KMS-11 (cell line): ENCODE measurements at regions not wholly inside any gene's neighbourhood (a gene's known extent, or its start where the extent isn't known, plus 50 kb on each side); places are given as distances from the start of the nearest gene placed in this dataset.

Source experiments
- H2AFZ ChIP-seq: fragments of 200-600 bp; sonication (generic); 2 replicates; pipeline ENCODE4 v1.6.1; 2016; ENCODE audit warnings: antibody characterized with exemption, mixed run types, low read depth
- H3K27ac ChIP-seq: fragments of 200-600 bp; sonication (generic); 2 replicates; pipeline ENCODE4 v1.6.1; 2016; ENCODE audit warnings: mild to moderate bottlenecking, mixed run types
- H3K27me3 ChIP-seq: fragments of 200-600 bp; sonication (generic); 2 replicates; pipeline ENCODE4 v1.6.1; 2017; ENCODE audit warnings: mild to moderate bottlenecking, low read depth, mixed run types, moderate library complexity; ENCODE audit not compliant: insufficient read depth
- H3K36me3 ChIP-seq: fragments of 200-600 bp; sonication (generic); 2 replicates; pipeline ENCODE4 v1.6.1; 2017; ENCODE audit warnings: mild to moderate bottlenecking, mixed run types; ENCODE audit not compliant: insufficient read depth
- H3K4me1 ChIP-seq: fragments of 200-600 bp; sonication (generic); 2 replicates; pipeline ENCODE4 v1.6.1; 2016; ENCODE audit warnings: mild to moderate bottlenecking, low read depth, mixed run types; ENCODE audit not compliant: poor library complexity, severe bottlenecking
- H3K4me2 ChIP-seq: fragments of 200-600 bp; sonication (generic); 2 replicates; pipeline ENCODE4 v1.7.0; 2016; ENCODE audit warnings: mild to moderate bottlenecking, mixed run types
- H3K4me3 ChIP-seq: fragments of 200-600 bp; sonication (generic); IDR thresholded peaks from 2 replicates; pipeline ENCODE4 v1.6.1; 2017; ENCODE audit warnings: low read depth, low read length, mixed read lengths; ENCODE audit not compliant: insufficient read depth
- H3K79me2 ChIP-seq: fragments of 200-600 bp; sonication (generic); 2 replicates; pipeline ENCODE4 v1.6.1; 2016; ENCODE audit warnings: low read depth, mixed run types; ENCODE audit not compliant: insufficient read depth
- H3K9ac ChIP-seq: fragments of 200-600 bp; sonication (generic); 2 replicates; pipeline ENCODE4 v1.6.1; 2016; ENCODE audit warnings: mild to moderate bottlenecking, mixed run types
- H4K20me1 ChIP-seq: fragments of 200-600 bp; sonication (generic); 2 replicates; pipeline ENCODE4 v1.6.1; 2016; ENCODE audit warnings: mild to moderate bottlenecking, mixed run types; ENCODE audit not compliant: insufficient read depth
- TF ChIP-seq, protein P1 (sequence below): fragments of 200-600 bp; sonication (generic); conservative IDR thresholded peaks from 2 replicates; pipeline ENCODE4 v1.6.1; 2017; ENCODE audit warnings: low read depth, mild to moderate bottlenecking, antibody characterized with exemption, low read length, moderate library complexity, mixed read lengths

DNA sequence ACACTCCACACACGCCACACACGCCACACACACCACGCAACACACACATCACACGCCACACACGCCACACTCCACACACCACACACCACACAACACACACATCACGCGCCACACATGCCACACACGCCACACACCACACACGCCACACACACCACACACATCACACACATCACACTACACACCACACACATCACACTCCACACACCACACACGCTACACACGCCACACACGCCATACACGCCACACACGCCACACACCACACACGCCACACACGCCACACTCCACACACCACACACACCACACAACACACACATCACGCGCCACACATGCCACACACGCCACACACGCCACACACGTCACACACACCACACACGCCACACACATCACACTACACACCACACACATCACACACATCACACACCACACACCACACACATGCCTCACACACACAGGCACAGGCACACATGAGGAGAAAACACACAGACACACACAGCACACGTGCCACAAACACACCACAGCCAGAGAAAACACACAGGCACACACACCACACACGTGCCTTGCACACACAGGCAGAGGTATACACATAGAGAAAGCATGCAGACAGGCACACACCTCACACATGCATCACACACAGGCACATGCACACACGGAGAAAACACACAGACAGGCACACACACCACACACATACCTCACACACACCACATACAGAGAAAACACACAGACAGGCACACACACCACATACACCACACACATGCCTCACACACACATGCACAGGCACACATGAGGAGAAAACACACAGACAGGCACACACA, 241.5 kb upstream of the MYT1L start:
- H3K27me3 ChIP-seq = no peaks in the 10 kb centered on the region
- TF ChIP-seq, protein P1, sequence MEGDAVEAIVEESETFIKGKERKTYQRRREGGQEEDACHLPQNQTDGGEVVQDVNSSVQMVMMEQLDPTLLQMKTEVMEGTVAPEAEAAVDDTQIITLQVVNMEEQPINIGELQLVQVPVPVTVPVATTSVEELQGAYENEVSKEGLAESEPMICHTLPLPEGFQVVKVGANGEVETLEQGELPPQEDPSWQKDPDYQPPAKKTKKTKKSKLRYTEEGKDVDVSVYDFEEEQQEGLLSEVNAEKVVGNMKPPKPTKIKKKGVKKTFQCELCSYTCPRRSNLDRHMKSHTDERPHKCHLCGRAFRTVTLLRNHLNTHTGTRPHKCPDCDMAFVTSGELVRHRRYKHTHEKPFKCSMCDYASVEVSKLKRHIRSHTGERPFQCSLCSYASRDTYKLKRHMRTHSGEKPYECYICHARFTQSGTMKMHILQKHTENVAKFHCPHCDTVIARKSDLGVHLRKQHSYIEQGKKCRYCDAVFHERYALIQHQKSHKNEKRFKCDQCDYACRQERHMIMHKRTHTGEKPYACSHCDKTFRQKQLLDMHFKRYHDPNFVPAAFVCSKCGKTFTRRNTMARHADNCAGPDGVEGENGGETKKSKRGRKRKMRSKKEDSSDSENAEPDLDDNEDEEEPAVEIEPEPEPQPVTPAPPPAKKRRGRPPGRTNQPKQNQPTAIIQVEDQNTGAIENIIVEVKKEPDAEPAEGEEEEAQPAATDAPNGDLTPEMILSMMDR = no peak
- no peaks in the 10 kb centered on the region for H3K79me2 ChIP-seq
- no peak overlapping the region for H3K27ac ChIP-seq
- H3K4me2 ChIP-seq = no peak overlapping the region
- H3K36me3 ChIP-seq = no peaks in the 10 kb centered on the region
- no peak overlapping the region for H2AFZ ChIP-seq
- H3K4me3 ChIP-seq = no peak overlapping the region
- no peak overlapping the region for H3K9ac ChIP-seq
- no peaks in the 10 kb centered on the region for H4K20me1 ChIP-seq
- H3K4me1 ChIP-seq = no peaks in the 10 kb centered on the region

GRCh38 chr2:2571301-2572150, 240.5 kb upstream of the MYT1L start:
- TF ChIP-seq, protein P1 = no peak
- Histone ChIP-seq H3K36me3 (no peaks in the 10 kb centered on the region), H3K4me3 (no peak overlapping the region), H3K27ac (no peak overlapping the region), H3K79me2 (no peaks in the 10 kb centered on the region), H3K4me2 (no peak overlapping the region), H2AFZ (no peak overlapping the region), H4K20me1 (no peaks in the 10 kb centered on the region), H3K4me1 (no peaks in the 10 kb centered on the region), H3K27me3 (no peaks in the 10 kb centered on the region), H3K9ac (no peak overlapping the region)

DNA sequence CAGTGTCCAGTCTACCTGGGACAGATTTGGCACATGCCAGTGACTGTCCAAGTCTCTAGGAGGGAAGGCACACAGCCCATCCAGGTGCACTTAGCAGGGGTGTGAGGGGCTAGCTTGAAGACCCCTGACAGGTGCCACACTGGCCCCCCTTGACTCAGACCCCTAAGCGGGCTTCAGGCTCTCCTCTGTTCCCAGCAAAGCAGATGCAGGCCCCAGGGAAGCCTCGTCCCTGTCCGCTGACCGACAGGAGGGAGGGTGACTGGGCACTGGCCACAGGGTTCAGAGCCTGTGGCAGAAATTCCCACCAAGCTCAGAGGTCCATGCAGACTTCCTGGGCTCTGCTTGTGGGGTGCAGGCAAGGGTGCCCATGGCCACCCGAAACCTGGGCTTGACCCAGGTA, 239.8 kb upstream of the MYT1L start:
- H3K27me3 ChIP-seq = no peaks in the 10 kb centered on the region
- H2AFZ ChIP-seq = no peak overlapping the region

DNA sequence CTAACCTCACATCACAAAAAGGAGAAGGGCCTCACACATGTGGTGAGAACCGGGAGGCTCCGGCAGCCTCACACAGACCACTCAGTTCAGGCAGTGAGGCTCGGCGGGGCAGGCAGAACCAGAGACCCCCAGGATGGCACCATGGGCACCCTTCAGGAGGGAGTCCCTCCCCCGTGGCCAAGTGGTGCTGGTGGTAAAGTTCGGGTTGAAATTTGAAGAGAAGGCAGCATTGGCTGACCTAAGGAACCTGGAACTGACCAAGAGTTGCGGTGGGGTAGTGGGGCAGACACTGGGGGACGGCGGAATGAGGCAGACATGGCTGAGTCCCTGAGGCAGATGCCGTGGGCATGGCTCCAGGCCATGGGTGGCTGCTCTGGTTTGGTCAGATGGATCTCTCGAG, 239.3 kb upstream of the MYT1L start:
- no peaks in the 10 kb centered on the region for H3K36me3 ChIP-seq
- H3K9ac ChIP-seq = no peak overlapping the region
- no peaks in the 10 kb centered on the region for H3K4me1 ChIP-seq
- H4K20me1 ChIP-seq = no peaks in the 10 kb centered on the region
- TF ChIP-seq, protein P1 = no peak
- no peak overlapping the region for H3K4me3 ChIP-seq
- no peak overlapping the region for H3K4me2 ChIP-seq
- H3K79me2 ChIP-seq = no peaks in the 10 kb centered on the region
- no peak overlapping the region for H3K27ac ChIP-seq
- H2AFZ ChIP-seq = no peak overlapping the region
- H3K27me3 ChIP-seq = no peaks in the 10 kb centered on the region

More for the DNA sequence above, 239.8 kb upstream of the MYT1L start:
- Histone ChIP-seq H3K4me3 (no peak overlapping the region), H3K79me2 (no peaks in the 10 kb centered on the region), H4K20me1 (no peaks in the 10 kb centered on the region), H3K4me1 (no peaks in the 10 kb centered on the region), H3K4me2 (no peak overlapping the region), H3K9ac (no peak overlapping the region), H3K36me3 (no peaks in the 10 kb centered on the region), H3K27ac (no peak overlapping the region)
- TF ChIP-seq, protein P1 = no peak
